ENCODE measurements at regions not wholly inside any gene's neighbourhood (a gene's known extent, or its start where the extent isn't known, plus 50 kb on each side); places are given as distances from the start of the nearest gene placed in this dataset.
A peak's percentile ranks its signal among the peaks of the same experiment; 100 is the strongest.

GRCh38 chr10:114711176-114711868 is 53.2 kb upstream of the ABLIM1 start:
- no peak overlapping the region for H3K4me3 ChIP-seq (ENCODE audit: extremely low read depth in 1 of 4, insufficient read depth in 2 of 4, low read depth in 3 of 4, low read length in 4 of 4)
- no peak overlapping the region for H4K5ac ChIP-seq (ENCODE audit: insufficient read length, low read depth, low read length)
- H3K9me3 ChIP-seq (ENCODE audit: insufficient read depth in 2 of 2, low read depth in 1 of 2, low read length in 1 of 2), result no peaks in the 10 kb centered on the region
- H3K23ac ChIP-seq (ENCODE audit: insufficient read length), result no peak overlapping the region
- H2BK20ac ChIP-seq (ENCODE audit: low read length), result no peak overlapping the region
- H4K20me1 ChIP-seq (replicated peaks in 1 of 2; ENCODE audit: control insufficient read depth in 1 of 2, insufficient read depth in 2 of 2, low read length in 2 of 2), result no peaks in the 10 kb centered on the region
- H3K79me1 ChIP-seq (ENCODE audit: low read depth, low read length), result no peaks in the 10 kb centered on the region
- no peak overlapping the region for H3K27ac ChIP-seq (ENCODE audit: low read depth, low read length)
- H2AK5ac ChIP-seq (ENCODE audit: low read depth, low read length), result no peak overlapping the region
- H3K36me3 ChIP-seq (ENCODE audit: control insufficient read depth in 2 of 4, insufficient read depth in 4 of 4, low read length in 3 of 4), result no peaks in the 10 kb centered on the region
- H4K91ac ChIP-seq (replicated peaks; ENCODE audit: insufficient read length, low read length), result no peak overlapping the region
- no peak overlapping the region for H2AFZ ChIP-seq (ENCODE audit: low read length)
- no peak overlapping the region for H2BK12ac ChIP-seq (ENCODE audit: low read depth, low read length)
- H3K4me1 ChIP-seq (replicated peaks in 1 of 4; ENCODE audit: control insufficient read depth in 3 of 4, insufficient read depth in 4 of 4, low read length in 3 of 4), result peaks cover 0 to 7% (median 7%) of the 10 kb centered on the region in 4 experiments; a peak in 3 of 7 replicates
- H2BK5ac ChIP-seq (ENCODE audit: low read depth, low read length), result no peak overlapping the region
- TF ChIP-seq POU5F1 (IDR thresholded peaks at IDR 0.05; ENCODE audit: low read depth, low read length) (no peak), EZH2 (IDR thresholded peaks at IDR 0.05; ENCODE audit: low read depth, low read length, severe bottlenecking) (no peak), CTCF (IDR thresholded peaks at IDR 0.05; ENCODE audit: control extremely low read depth in 1 of 3, insufficient read depth in 1 of 3, low read depth in 1 of 3, low read length in 3 of 3) (peak; percentile 17 to 36 (median 28); a peak in 3 of 4 replicates), RAD21 (IDR thresholded peaks at IDR 0.05 in 1 of 2, conservative IDR thresholded peaks at IDR 0.05 in 1 of 2; ENCODE audit: low read depth in 2 of 2, low read length in 2 of 2) (peak; percentile 32 to 41), TEAD4 (IDR thresholded peaks at IDR 0.05; ENCODE audit: low read depth, low read length) (no peak), EP300 (IDR thresholded peaks at IDR 0.05; ENCODE audit: borderline replicate concordance in 1 of 2, low read depth in 2 of 2, low read length in 2 of 2) (no peak)
- no peak overlapping the region for H2BK15ac ChIP-seq (ENCODE audit: low read length)
- H3K4ac ChIP-seq (replicated peaks; ENCODE audit: insufficient read length, low read depth, low read length), result no peak overlapping the region
- no peak overlapping the region for H2BK120ac ChIP-seq (replicated peaks; ENCODE audit: low read depth, low read length)
- no peak overlapping the region for H3K18ac ChIP-seq (ENCODE audit: extremely low read depth, low read length)
- no peak overlapping the region for H3K14ac ChIP-seq (ENCODE audit: insufficient read length)
- H3K79me2 ChIP-seq (ENCODE audit: control insufficient read depth in 1 of 2, insufficient read depth in 2 of 2, low read length in 2 of 2), result no peaks in the 10 kb centered on the region
- ChIA-PET POLR2A (ENCODE audit: partially characterized antibody) (no interaction called here), CTCF (ENCODE audit: partially characterized antibody) (interaction anchor here (0.6 to 2.4 kb wide), 6 partner anchors 13 to 419 kb away, joined by 3 to 10 read pairs (median 4); no protein-coding TSS in a partner anchor)
- no peak overlapping the region for H3K56ac ChIP-seq (replicated peaks; ENCODE audit: insufficient read length, low read depth, low read length)
- no peak overlapping the region; the same call in 1 of the 2 replicates for H4K8ac ChIP-seq (ENCODE audit: extremely low read depth, insufficient read depth, low read length)
- no peak overlapping the region for H3K9ac ChIP-seq (replicated peaks in 1 of 4; ENCODE audit: extremely low read depth in 1 of 4, low read depth in 3 of 4, low read length in 3 of 4)
- H3K27me3 ChIP-seq (replicated peaks in 1 of 4; ENCODE audit: control insufficient read depth in 3 of 4, extremely low read depth in 1 of 4, insufficient read depth in 3 of 4, low read length in 3 of 4), result no peaks in the 10 kb centered on the region
- 99% methylated on average over 5 of the region's 5 CpGs; no CpG with 5 or more reads in 1 of the 2 experiments for WGBS, 2 experiments (ENCODE audit: extremely low coverage in 1 of 2, insufficient coverage in 1 of 2, insufficient read length in 1 of 2, insufficient replicate concordance in 2 of 2, low coverage in 1 of 2, low lambda C conversion rate in 2 of 2, missing lambda C conversion rate in 1 of 2)
- no peak overlapping the region for H3K4me2 ChIP-seq (ENCODE audit: insufficient read depth in 1 of 2, low read depth in 2 of 2, low read length in 2 of 2)
- no peak for DNase-seq (ENCODE audit: low read depth in 1 of 2, low spot score in 2 of 2)
- no peak for FAIRE-seq
- no peaks in the 10 kb centered on the region for H3K23me2 ChIP-seq (ENCODE audit: low read depth, low read length)
